ENCODE measurements at regions not wholly inside any gene's neighbourhood (a gene's known extent, or its start where the extent isn't known, plus 50 kb on each side); places are given as distances from the start of the nearest gene placed in this dataset.
"Not testable (repeated sequence)": the region's sequence is repeated elsewhere in the genome, so short reads cannot be mapped to it uniquely, and the experiment has no call there.

DNA sequence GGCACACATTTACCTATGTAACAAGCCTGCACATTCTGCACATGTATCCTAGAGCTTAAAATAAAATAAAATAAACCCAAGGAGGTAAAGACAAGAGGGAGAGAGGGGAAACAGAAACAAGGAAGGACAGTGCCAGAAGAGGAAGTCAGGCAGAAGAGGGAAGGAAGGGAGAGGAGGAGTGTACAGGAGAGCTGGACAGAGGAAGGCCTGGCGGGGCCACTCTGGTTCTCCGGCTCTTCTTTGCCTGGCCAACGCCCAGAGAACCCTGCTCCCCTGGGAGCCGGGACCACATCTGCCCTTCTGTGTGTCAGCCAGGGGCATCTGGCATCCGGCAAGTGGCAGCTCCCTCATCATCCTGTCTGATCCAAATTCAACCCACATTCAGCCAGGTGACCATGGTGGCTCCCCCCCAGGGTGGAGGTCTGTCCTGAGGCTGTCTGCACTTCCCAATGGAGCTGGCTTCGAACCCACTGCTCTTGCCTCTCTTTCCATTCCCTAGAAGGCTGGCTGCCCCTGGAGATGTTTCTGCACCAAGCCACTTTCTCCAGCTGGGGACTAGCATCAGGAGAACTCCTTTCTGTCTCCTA, 55.5 kb upstream of the RABL2A start:
- H3K9ac ChIP-seq (ENCODE audit: low read length in 3 of 3); H3K27ac ChIP-seq (ENCODE audit: low read depth in 2 of 2, low read length in 2 of 2); DNase-seq; intact Hi-C loops (cut with DNase I); H3K9me3 ChIP-seq (ENCODE audit: control insufficient read depth in 2 of 3, insufficient read depth in 1 of 3, low read length in 3 of 3); H3K36me3 ChIP-seq (ENCODE audit: control insufficient read depth in 2 of 3, insufficient read depth in 3 of 3, low read length in 3 of 3); FAIRE-seq; H3K4me1 ChIP-seq (ENCODE audit: control insufficient read depth in 2 of 3, insufficient read depth in 2 of 3, low read depth in 1 of 3, low read length in 3 of 3); H3K27me3 ChIP-seq (ENCODE audit: control insufficient read depth, insufficient read depth, low read length); H3K4me3 ChIP-seq (ENCODE audit: low read length in 3 of 3): not testable (repeated sequence)

DNA sequence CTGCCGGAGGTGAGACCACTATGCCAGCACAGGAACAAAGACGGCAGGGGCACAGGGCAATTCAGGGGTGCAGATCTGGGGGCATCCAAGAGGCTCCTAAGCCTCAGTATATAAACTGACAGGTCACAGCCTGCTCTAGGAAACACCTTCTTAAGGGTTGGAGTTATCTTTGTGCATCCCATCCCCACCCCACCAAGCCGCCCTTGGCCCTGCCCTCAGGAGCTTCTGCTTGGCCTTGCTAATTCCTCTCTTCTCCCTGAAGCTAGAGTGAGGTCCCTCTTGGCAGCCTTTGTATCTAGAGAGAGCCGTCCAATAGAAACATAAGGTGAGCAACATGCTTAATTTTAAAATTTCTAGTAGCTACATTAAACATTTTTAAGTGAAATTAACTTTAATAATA, 51.3 kb upstream of the RABL2A start:
- H3K4me3 ChIP-seq (ENCODE audit: low read length in 3 of 3); intact Hi-C loops (cut with DNase I); H3K36me3 ChIP-seq (ENCODE audit: control insufficient read depth in 2 of 3, insufficient read depth in 3 of 3, low read length in 3 of 3); H3K9me3 ChIP-seq (ENCODE audit: control insufficient read depth in 2 of 3, insufficient read depth in 1 of 3, low read length in 3 of 3); FAIRE-seq; H3K4me1 ChIP-seq (ENCODE audit: control insufficient read depth in 2 of 3, insufficient read depth in 2 of 3, low read depth in 1 of 3, low read length in 3 of 3); H3K9ac ChIP-seq (ENCODE audit: low read length in 3 of 3); H3K27me3 ChIP-seq (ENCODE audit: control insufficient read depth, insufficient read depth, low read length); DNase-seq; H3K27ac ChIP-seq (ENCODE audit: low read depth in 2 of 2, low read length in 2 of 2): not testable (repeated sequence)

GRCh38 chr2:113576353-113576752, 50.7 kb upstream of the RABL2A start:
- FAIRE-seq; intact Hi-C loops (cut with DNase I); DNase-seq; H3K9me3 ChIP-seq (ENCODE audit: control insufficient read depth in 2 of 3, insufficient read depth in 1 of 3, low read length in 3 of 3); H3K4me1 ChIP-seq (ENCODE audit: control insufficient read depth in 2 of 3, insufficient read depth in 2 of 3, low read depth in 1 of 3, low read length in 3 of 3); H3K36me3 ChIP-seq (ENCODE audit: control insufficient read depth in 2 of 3, insufficient read depth in 3 of 3, low read length in 3 of 3); H3K4me3 ChIP-seq (ENCODE audit: low read length in 3 of 3); H3K27ac ChIP-seq (ENCODE audit: low read depth in 2 of 2, low read length in 2 of 2); H3K27me3 ChIP-seq (ENCODE audit: control insufficient read depth, insufficient read depth, low read length); H3K9ac ChIP-seq (ENCODE audit: low read length in 3 of 3): not testable (repeated sequence)

Data from kidney (tissue), 10 donors.